ENCODE measurements at regions not wholly inside any gene's neighbourhood (a gene's known extent, or its start where the extent isn't known, plus 50 kb on each side); places are given as distances from the start of the nearest gene placed in this dataset.

GRCh38 chr7:109967406-109967805 lies 1123.5 kb upstream of the LRRN3 start:
- intact Hi-C loops (cut with micrococcal nuclease): no loop called here
- Mint-ChIP-seq H3K9me3 (no peaks in the 10 kb centered on the region), H3K4me1 (no peaks in the 10 kb centered on the region), H3K4me3 (no peak overlapping the region), H3K36me3 (ENCODE audit: low read depth) (no peaks in the 10 kb centered on the region), H3K27ac (no peak overlapping the region), H3K27me3 (no peaks in the 10 kb centered on the region)
- no peak for DNase-seq

- no peaks in the 10 kb centered on the region for H3K4me1 Mint-ChIP-seq
- no peaks in the 10 kb centered on the region for H3K27me3 Mint-ChIP-seq
- no peak overlapping the region for H3K27ac Mint-ChIP-seq
- H3K4me3 Mint-ChIP-seq: no peak overlapping the region
- H3K9me3 Mint-ChIP-seq: no peaks in the 10 kb centered on the region
- no peak for DNase-seq
- intact Hi-C loops (cut with micrococcal nuclease): no loop called here
- no peaks in the 10 kb centered on the region for H3K36me3 Mint-ChIP-seq (ENCODE audit: low read depth)
These were observed 1107.3 kb upstream of the LRRN3 start for GRCh38 chr7:109983618-109984017.

GRCh38 chr7:109984729-109985128 lies 1106.2 kb upstream of the LRRN3 start:
- Mint-ChIP-seq H3K27me3 (no peaks in the 10 kb centered on the region), H3K27ac (no peak overlapping the region), H3K4me3 (no peak overlapping the region), H3K4me1 (no peaks in the 10 kb centered on the region), H3K36me3 (ENCODE audit: low read depth) (no peaks in the 10 kb centered on the region), H3K9me3 (no peaks in the 10 kb centered on the region)
- intact Hi-C loops (cut with micrococcal nuclease): no loop called here
- no peak for DNase-seq

GRCh38 chr7:109986701-109987100 lies 1104.2 kb upstream of the LRRN3 start:
- H3K27me3 Mint-ChIP-seq: no peaks in the 10 kb centered on the region
- H3K27ac Mint-ChIP-seq: no peak overlapping the region
- H3K4me1 Mint-ChIP-seq: no peaks in the 10 kb centered on the region
- no peaks in the 10 kb centered on the region for H3K36me3 Mint-ChIP-seq (ENCODE audit: low read depth)
- intact Hi-C loops (cut with micrococcal nuclease): no loop called here
- H3K4me3 Mint-ChIP-seq: no peak overlapping the region
- no peak for DNase-seq
- H3K9me3 Mint-ChIP-seq: no peaks in the 10 kb centered on the region

GRCh38 chr7:109996411-109996810 lies 1094.5 kb upstream of the LRRN3 start:
- no peak overlapping the region for H3K4me3 Mint-ChIP-seq
- H3K9me3 Mint-ChIP-seq: no peaks in the 10 kb centered on the region
- no peak overlapping the region for H3K27ac Mint-ChIP-seq
- intact Hi-C loops (cut with micrococcal nuclease): no loop called here
- no peaks in the 10 kb centered on the region for H3K4me1 Mint-ChIP-seq
- DNase-seq: no peak
- peaks cover 2% of the 10 kb centered on the region for H3K27me3 Mint-ChIP-seq
- no peaks in the 10 kb centered on the region for H3K36me3 Mint-ChIP-seq (ENCODE audit: low read depth)

GRCh38 chr7:109996927-109997326 lies 1094.0 kb upstream of the LRRN3 start:
- no peak for DNase-seq
- intact Hi-C loops (cut with micrococcal nuclease): no loop called here
- no peak overlapping the region for H3K27ac Mint-ChIP-seq
- H3K4me3 Mint-ChIP-seq: no peak overlapping the region
- H3K36me3 Mint-ChIP-seq (ENCODE audit: low read depth): no peaks in the 10 kb centered on the region
- H3K9me3 Mint-ChIP-seq: no peaks in the 10 kb centered on the region
- H3K4me1 Mint-ChIP-seq: no peaks in the 10 kb centered on the region
- H3K27me3 Mint-ChIP-seq: peaks cover 2% of the 10 kb centered on the region

- peaks cover 2% of the 10 kb centered on the region for H3K27me3 Mint-ChIP-seq
- H3K4me3 Mint-ChIP-seq: no peak overlapping the region
- no peak for DNase-seq
- H3K9me3 Mint-ChIP-seq: no peaks in the 10 kb centered on the region
- H3K27ac Mint-ChIP-seq: no peak overlapping the region
- H3K36me3 Mint-ChIP-seq (ENCODE audit: low read depth): no peaks in the 10 kb centered on the region
- intact Hi-C loops (cut with micrococcal nuclease): no loop called here
- no peaks in the 10 kb centered on the region for H3K4me1 Mint-ChIP-seq
These were observed 1093.1 kb upstream of the LRRN3 start for GRCh38 chr7:109997837-109998236.

- Mint-ChIP-seq H3K36me3 (ENCODE audit: low read depth) (no peaks in the 10 kb centered on the region), H3K9me3 (no peaks in the 10 kb centered on the region), H3K4me1 (no peaks in the 10 kb centered on the region), H3K4me3 (no peak overlapping the region), H3K27ac (no peak overlapping the region), H3K27me3 (no peaks in the 10 kb centered on the region)
- intact Hi-C loops (cut with micrococcal nuclease): no loop called here
- no peak for DNase-seq
These were observed 1089.5 kb upstream of the LRRN3 start for GRCh38 chr7:110001254-110001938.

- intact Hi-C loops (cut with micrococcal nuclease): no loop called here
- no peak overlapping the region for H3K4me3 Mint-ChIP-seq
These were observed 1087.1 kb upstream of the LRRN3 start for GRCh38 chr7:110003827-110004226.

GRCh38 chr7:110007320-110008063 lies 1083.4 kb upstream of the LRRN3 start:
- intact Hi-C loops (cut with micrococcal nuclease): no loop called here
- no peak for DNase-seq
- Mint-ChIP-seq H3K36me3 (ENCODE audit: low read depth) (no peaks in the 10 kb centered on the region), H3K4me1 (no peaks in the 10 kb centered on the region), H3K27ac (no peak overlapping the region), H3K4me3 (no peak overlapping the region), H3K27me3 (no peaks in the 10 kb centered on the region), H3K9me3 (no peaks in the 10 kb centered on the region)

More at GRCh38 chr7:110003827-110004226, 1087.1 kb upstream of the LRRN3 start:
- no peak for DNase-seq
- H3K27ac Mint-ChIP-seq: no peak overlapping the region
- H3K9me3 Mint-ChIP-seq: no peaks in the 10 kb centered on the region
- no peaks in the 10 kb centered on the region for H3K27me3 Mint-ChIP-seq
- no peaks in the 10 kb centered on the region for H3K36me3 Mint-ChIP-seq (ENCODE audit: low read depth)
- no peaks in the 10 kb centered on the region for H3K4me1 Mint-ChIP-seq

- intact Hi-C loops (cut with micrococcal nuclease): no loop called here
- H3K4me1 Mint-ChIP-seq: no peaks in the 10 kb centered on the region
- no peak for DNase-seq
- H3K27ac Mint-ChIP-seq: no peak overlapping the region
- H3K9me3 Mint-ChIP-seq: no peaks in the 10 kb centered on the region
- H3K27me3 Mint-ChIP-seq: no peaks in the 10 kb centered on the region
- H3K4me3 Mint-ChIP-seq: no peak overlapping the region
- H3K36me3 Mint-ChIP-seq (ENCODE audit: low read depth): no peaks in the 10 kb centered on the region
These were observed 1080.6 kb upstream of the LRRN3 start for GRCh38 chr7:110010359-110010758.

GRCh38 chr7:110017405-110017804 lies 1073.5 kb upstream of the LRRN3 start:
- H3K27ac Mint-ChIP-seq: no peak overlapping the region
- no peaks in the 10 kb centered on the region for H3K4me1 Mint-ChIP-seq
- H3K9me3 Mint-ChIP-seq: no peaks in the 10 kb centered on the region
- H3K27me3 Mint-ChIP-seq: no peaks in the 10 kb centered on the region
- no peak overlapping the region for H3K4me3 Mint-ChIP-seq
- intact Hi-C loops (cut with micrococcal nuclease): no loop called here
- no peak for DNase-seq
- no peaks in the 10 kb centered on the region for H3K36me3 Mint-ChIP-seq (ENCODE audit: low read depth)

- Mint-ChIP-seq H3K4me1 (no peaks in the 10 kb centered on the region), H3K27me3 (no peaks in the 10 kb centered on the region), H3K36me3 (ENCODE audit: low read depth) (no peaks in the 10 kb centered on the region), H3K27ac (no peak overlapping the region), H3K4me3 (no peak overlapping the region), H3K9me3 (no peaks in the 10 kb centered on the region)
- no peak for DNase-seq
- intact Hi-C loops (cut with micrococcal nuclease): no loop called here
These were observed 1063.5 kb upstream of the LRRN3 start for GRCh38 chr7:110027385-110027784.

- H3K36me3 Mint-ChIP-seq (ENCODE audit: low read depth): no peaks in the 10 kb centered on the region
- H3K4me1 Mint-ChIP-seq: no peaks in the 10 kb centered on the region
- intact Hi-C loops (cut with micrococcal nuclease): no loop called here
- no peaks in the 10 kb centered on the region for H3K9me3 Mint-ChIP-seq
- H3K27ac Mint-ChIP-seq: no peak overlapping the region
- DNase-seq: no peak
- H3K4me3 Mint-ChIP-seq: no peak overlapping the region
- H3K27me3 Mint-ChIP-seq: no peaks in the 10 kb centered on the region
These were observed 1047.4 kb upstream of the LRRN3 start for GRCh38 chr7:110043519-110043918.

GRCh38 chr7:110050785-110051184 lies 1040.1 kb upstream of the LRRN3 start:
- no peak for DNase-seq
- H3K27me3 Mint-ChIP-seq: no peaks in the 10 kb centered on the region
- no peak overlapping the region for H3K4me3 Mint-ChIP-seq

More at GRCh38 chr7:110050785-110051184, 1040.1 kb upstream of the LRRN3 start:
- Mint-ChIP-seq H3K9me3 (no peaks in the 10 kb centered on the region), H3K36me3 (ENCODE audit: low read depth) (no peaks in the 10 kb centered on the region), H3K27ac (no peak overlapping the region), H3K4me1 (no peaks in the 10 kb centered on the region)
- intact Hi-C loops (cut with micrococcal nuclease): no loop called here

Data from activated CD4-positive, alpha-beta T cell treated with anti-CD3 and anti-CD28 coated beads, Interleukin-2, amount 10 ng/mL, durations not matched to agents 24 days and 14 days (primary cell).